ENCODE measurements at regions not wholly inside any gene's neighbourhood (a gene's known extent, or its start where the extent isn't known, plus 50 kb on each side); places are given as distances from the start of the nearest gene placed in this dataset.

DNA sequence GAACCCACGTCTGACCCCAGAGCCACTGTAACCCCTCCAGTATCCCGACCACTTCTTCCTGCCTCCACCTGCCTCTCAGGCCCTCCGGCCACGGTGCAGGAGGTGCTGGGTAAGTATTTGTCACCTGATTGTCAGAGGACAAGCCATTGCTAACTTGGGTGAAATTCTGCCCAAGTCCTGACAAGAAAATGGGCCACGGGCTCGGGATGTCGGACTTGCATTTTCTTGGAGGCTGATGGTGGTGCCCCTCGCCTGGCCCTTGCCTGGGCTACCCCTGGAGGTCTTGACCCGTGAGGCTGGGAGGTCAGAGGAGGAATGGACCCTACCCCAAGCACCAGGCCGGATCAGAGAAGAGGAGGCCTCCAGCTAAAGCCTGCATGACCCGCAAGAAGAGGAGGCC lies 149.7 kb upstream of the COL5A1 start:
- DNase-seq (ENCODE audit: low spot score) = no peak
- ChIA-PET CTCF (interaction anchor here (0.9 kb wide), 1 partner anchor 11 kb away, joined by 3 read pairs; no protein-coding TSS in a partner anchor), POLR2A (ENCODE audit: low non-redundant PET) (no interaction called here)
- no peak overlapping the region for H3K27ac ChIP-seq
- no peak for TF ChIP-seq CTCF (conservative IDR thresholded peaks at IDR 0.05; ENCODE audit: low read depth)

GRCh38 chr9:134492281-134492691 lies 149.3 kb upstream of the COL5A1 start:
- CTCF ChIA-PET = interaction anchor here (0.6 to 0.9 kb wide), 2 partner anchors 11 to 13 kb away, joined by 3 read pairs; no protein-coding TSS in a partner anchor
- POLR2A ChIA-PET (ENCODE audit: low non-redundant PET) = interaction anchor here (0.6 kb wide), 1 partner anchor 9 kb away, joined by 4 read pairs; no protein-coding TSS in a partner anchor
- H3K27ac ChIP-seq = no peak overlapping the region
- no peak for TF ChIP-seq CTCF (conservative IDR thresholded peaks at IDR 0.05; ENCODE audit: low read depth)
- DNase-seq (ENCODE audit: low spot score) = no peak

DNA sequence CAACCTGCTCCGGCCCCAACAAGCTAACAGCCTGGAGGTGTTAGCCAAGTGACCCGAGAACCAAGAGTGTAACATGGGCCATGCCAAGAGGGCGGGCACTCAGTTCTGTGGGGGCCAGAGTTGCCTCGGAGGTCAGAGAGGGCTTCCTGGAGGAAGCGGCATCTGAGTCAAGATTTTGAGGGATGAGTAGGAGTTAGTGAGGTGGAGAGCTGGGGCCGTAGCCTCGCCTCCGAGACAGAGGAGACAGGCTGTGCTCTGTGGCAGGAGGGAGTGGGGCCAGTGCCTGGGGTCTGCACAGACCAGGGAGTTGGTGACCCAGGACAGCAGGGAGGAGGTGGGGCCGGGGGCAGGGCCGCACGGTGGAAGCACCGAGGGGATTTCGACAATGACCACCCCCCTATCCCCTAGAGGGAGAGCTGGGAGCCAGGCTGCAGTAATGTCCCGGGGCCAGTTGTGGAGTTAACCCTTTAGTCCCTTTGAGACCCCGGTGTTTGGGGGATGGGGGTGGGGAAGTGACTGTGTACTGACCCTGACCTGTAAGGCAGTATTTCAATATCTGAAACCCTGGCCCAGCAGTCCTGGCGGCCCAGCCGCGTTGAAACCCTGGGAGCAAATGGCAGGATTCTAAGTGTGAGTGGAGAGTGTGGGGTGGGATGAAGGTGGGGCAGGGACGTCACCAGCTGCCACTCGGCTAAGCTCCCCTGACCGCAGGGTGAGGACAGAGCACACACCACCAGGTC lies 148.7 kb upstream of the COL5A1 start:
- DNase-seq (ENCODE audit: low spot score) = no peak
- ChIA-PET POLR2A (ENCODE audit: low non-redundant PET) (interaction anchor here (0.6 kb wide), 1 partner anchor 8 kb away, joined by 4 read pairs; no protein-coding TSS in a partner anchor), CTCF (interaction anchor here (0.6 to 0.9 kb wide), 2 partner anchors 12 to 14 kb away, joined by 3 read pairs; no protein-coding TSS in a partner anchor)
- TF ChIP-seq CTCF (conservative IDR thresholded peaks at IDR 0.05; ENCODE audit: low read depth) = no peak
- H3K27ac ChIP-seq = no peak overlapping the region

- no peak for TF ChIP-seq CTCF (conservative IDR thresholded peaks at IDR 0.05; ENCODE audit: low read depth)
- no peak for DNase-seq (ENCODE audit: low spot score)
- ChIA-PET CTCF (no interaction called here), POLR2A (ENCODE audit: low non-redundant PET) (no interaction called here)
- H3K27ac ChIP-seq = no peak overlapping the region
Observed at GRCh38 chr9:134493461-134494272, 147.9 kb upstream of the COL5A1 start.

DNA sequence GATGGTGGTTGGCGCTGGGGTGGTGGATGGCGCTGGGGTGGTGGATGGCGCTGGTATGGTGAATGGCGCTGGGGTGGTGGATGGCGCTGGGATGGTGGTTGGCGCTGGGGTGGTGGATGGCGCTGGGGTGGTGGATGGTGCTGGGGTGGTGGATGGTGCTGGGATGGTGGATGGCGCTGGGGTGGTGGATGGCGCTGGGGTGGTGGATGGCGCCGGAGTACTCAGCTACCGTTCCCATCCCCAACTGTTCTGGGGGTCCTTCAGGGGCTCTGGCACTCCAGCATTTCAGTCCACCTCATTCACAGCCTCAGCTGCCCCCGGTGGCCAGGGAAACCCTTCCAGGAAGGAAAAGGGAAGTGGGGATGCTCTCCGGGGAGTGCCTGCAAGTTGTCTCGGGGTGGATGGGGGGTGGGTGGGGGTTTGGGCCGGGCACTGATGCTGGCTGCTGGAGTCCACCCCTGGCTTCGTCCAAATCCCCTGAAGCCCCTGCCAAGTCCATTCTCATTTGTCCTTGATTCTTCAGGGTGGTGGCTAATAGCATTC lies 147.3 kb upstream of the COL5A1 start:
- ChIA-PET CTCF (no interaction called here), POLR2A (ENCODE audit: low non-redundant PET) (no interaction called here)
- H3K27ac ChIP-seq = no peak overlapping the region
- no peak for TF ChIP-seq CTCF (conservative IDR thresholded peaks at IDR 0.05; ENCODE audit: low read depth)
- DNase-seq (ENCODE audit: low spot score) = no peak

DNA sequence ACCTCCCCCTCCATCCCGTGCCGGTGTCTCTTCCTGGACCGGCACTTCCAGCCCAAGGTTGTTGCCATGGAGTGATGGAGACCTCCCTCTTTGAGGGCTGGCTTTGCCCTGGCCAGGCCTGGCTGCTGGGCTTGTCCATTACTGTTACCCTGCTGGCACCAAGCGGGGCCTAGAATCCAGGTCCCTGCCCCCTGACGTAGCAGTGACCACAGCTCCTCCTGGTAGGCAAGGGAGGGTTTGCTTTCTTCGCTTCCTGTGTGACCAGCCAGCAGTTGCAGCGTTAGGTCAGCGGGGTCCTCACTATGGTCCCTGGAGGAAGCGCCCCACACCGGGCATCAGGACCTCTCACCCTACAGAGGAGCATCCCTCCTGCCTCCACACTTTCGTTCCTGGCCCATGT lies 146.7 kb upstream of the COL5A1 start:
- DNase-seq (ENCODE audit: low spot score) = no peak
- ChIA-PET CTCF (no interaction called here), POLR2A (ENCODE audit: low non-redundant PET) (no interaction called here)
- no peak overlapping the region for H3K27ac ChIP-seq
- no peak for TF ChIP-seq CTCF (conservative IDR thresholded peaks at IDR 0.05; ENCODE audit: low read depth)
